ENCODE measurements at regions not wholly inside any gene's neighbourhood (a gene's known extent, or its start where the extent isn't known, plus 50 kb on each side); places are given as distances from the start of the nearest gene placed in this dataset.

GRCh38 chr14:71466251-71466650 is 466.0 kb upstream of the RGS6 start:
- DNase-seq, result no peak
- H3K4me3 Mint-ChIP-seq, result peak overlapping the region; percentile 51; the same call in 1 of the 2 replicates
- H3K9me3 Mint-ChIP-seq, result peaks cover 17% of the 10 kb centered on the region
- peaks cover 55% of the 10 kb centered on the region for H3K36me3 Mint-ChIP-seq (ENCODE audit: low read depth)
- peaks cover 70% of the 10 kb centered on the region for H3K4me1 Mint-ChIP-seq (ENCODE audit: low read depth)
- TF ChIP-seq CTCF (IDR thresholded peaks at IDR 0.05), result no peak
- H3K27me3 Mint-ChIP-seq (ENCODE audit: insufficient read depth), result no peaks in the 10 kb centered on the region; the same call in 1 of the 2 replicates
- H3K27ac Mint-ChIP-seq, result peak overlapping the region; percentile 80

- no peak for TF ChIP-seq CTCF (IDR thresholded peaks at IDR 0.05)
- Mint-ChIP-seq H3K27ac (peak overlapping the region; percentile 89), H3K4me3 (peak overlapping the region; percentile 51), H3K9me3 (peaks cover 17% of the 10 kb centered on the region), H3K36me3 (ENCODE audit: low read depth) (peaks cover 48% of the 10 kb centered on the region), H3K27me3 (ENCODE audit: insufficient read depth) (no peaks in the 10 kb centered on the region; the same call in 1 of the 2 replicates), H3K4me1 (ENCODE audit: low read depth) (peaks cover 77% of the 10 kb centered on the region)
- peak; percentile 28 for DNase-seq
Measured at GRCh38 chr14:71466946-71467345, 465.3 kb upstream of the RGS6 start.

GRCh38 chr14:71467361-71467811 is 464.8 kb upstream of the RGS6 start:
- Mint-ChIP-seq H3K27me3 (ENCODE audit: insufficient read depth) (no peaks in the 10 kb centered on the region; the same call in 1 of the 2 replicates), H3K4me3 (peak overlapping the region; percentile 51), H3K36me3 (ENCODE audit: low read depth) (peaks cover 44% of the 10 kb centered on the region), H3K4me1 (ENCODE audit: low read depth) (peaks cover 82% of the 10 kb centered on the region), H3K27ac (peak overlapping the region; percentile 89), H3K9me3 (peaks cover 17% of the 10 kb centered on the region)
- no peak for TF ChIP-seq CTCF (IDR thresholded peaks at IDR 0.05)
- DNase-seq, result peak; percentile 78

GRCh38 chr14:71468701-71469100 is 463.5 kb upstream of the RGS6 start:
- peaks cover 10% of the 10 kb centered on the region for H3K9me3 Mint-ChIP-seq
- no peak for DNase-seq
- no peaks in the 10 kb centered on the region; the same call in 1 of the 2 replicates for H3K27me3 Mint-ChIP-seq (ENCODE audit: insufficient read depth)
- peaks cover 33% of the 10 kb centered on the region for H3K36me3 Mint-ChIP-seq (ENCODE audit: low read depth)
- TF ChIP-seq CTCF (IDR thresholded peaks at IDR 0.05), result no peak
- no peak overlapping the region for H3K4me3 Mint-ChIP-seq
- H3K4me1 Mint-ChIP-seq (ENCODE audit: low read depth), result peaks cover 88% of the 10 kb centered on the region
- H3K27ac Mint-ChIP-seq, result peak overlapping the region; percentile 89

GRCh38 chr14:71469643-71470335 is 462.4 kb upstream of the RGS6 start:
- Mint-ChIP-seq H3K36me3 (ENCODE audit: low read depth) (peaks cover 26% of the 10 kb centered on the region), H3K4me1 (ENCODE audit: low read depth) (peaks cover 93% of the 10 kb centered on the region), H3K27me3 (ENCODE audit: insufficient read depth) (no peaks in the 10 kb centered on the region; the same call in 1 of the 2 replicates), H3K9me3 (peaks cover 5% of the 10 kb centered on the region; the same call in 1 of the 2 replicates), H3K4me3 (no peak overlapping the region), H3K27ac (peak overlapping the region; percentile 89; the same call in 1 of the 2 replicates)
- DNase-seq, result peak; percentile 29
- no peak for TF ChIP-seq CTCF (IDR thresholded peaks at IDR 0.05)
